ENCODE measurements at regions not wholly inside any gene's neighbourhood (a gene's known extent, or its start where the extent isn't known, plus 50 kb on each side); places are given as distances from the start of the nearest gene placed in this dataset.

- no peaks in the 10 kb centered on the region for H3K9me3 ChIP-seq (ENCODE audit: control insufficient read depth in 1 of 2, insufficient read depth in 1 of 2, low read depth in 1 of 2, low read length in 2 of 2)
- no peak overlapping the region for H3K4me3 ChIP-seq (replicated peaks in 1 of 2; ENCODE audit: low read depth in 1 of 2, low read length in 2 of 2)
- H4K20me1 ChIP-seq (ENCODE audit: insufficient read depth), result no peaks in the 10 kb centered on the region
- no peaks in the 10 kb centered on the region for H3K4me1 ChIP-seq (ENCODE audit: control insufficient read depth in 1 of 2, insufficient read depth in 2 of 2, low read length in 2 of 2)
- ChIA-PET CTCF (no interaction called here), RAD21 (ENCODE audit: low non-redundant PET in 1 of 2, low total read pairs in 2 of 2, uncharacterized antibody in 2 of 2, unreplicated experiment in 2 of 2) (no interaction called here), POLR2A (no interaction called here)
- H3K79me2 ChIP-seq (ENCODE audit: insufficient read depth, low read length), result no peaks in the 10 kb centered on the region
- TF ChIP-seq EZH2 (IDR thresholded peaks at IDR 0.05) (no peak), MAX (IDR thresholded peaks at IDR 0.05) (no peak)
- H3K4me2 ChIP-seq (ENCODE audit: low read length), result no peak overlapping the region
- DNase-seq (ENCODE audit: low read depth, low spot score) (no peak), ATAC-seq (no peak)
- H3K36me3 ChIP-seq (ENCODE audit: control insufficient read depth in 1 of 2, insufficient read depth in 2 of 2, low read length in 2 of 2), result no peaks in the 10 kb centered on the region
- H3K9me2 ChIP-seq (ENCODE audit: insufficient read depth), result no peaks in the 10 kb centered on the region
- H2AFZ ChIP-seq (ENCODE audit: low read depth, low read length, poor library complexity, severe bottlenecking), result no peak overlapping the region
- H3K27ac ChIP-seq (ENCODE audit: low read depth, low read length), result no peak overlapping the region
- no peak overlapping the region for H3K9ac ChIP-seq (ENCODE audit: low read length)
- intact Hi-C loops (cut with micrococcal nuclease), result no loop called here
- H3K27me3 ChIP-seq (ENCODE audit: insufficient read depth, low read length), result no peaks in the 10 kb centered on the region
- BruUV-seq (replicated peaks), result no TSS peak
These were observed 391.0 kb downstream of the RAP2B start for GRCh38 chr3:153552887-153553604.

DNA sequence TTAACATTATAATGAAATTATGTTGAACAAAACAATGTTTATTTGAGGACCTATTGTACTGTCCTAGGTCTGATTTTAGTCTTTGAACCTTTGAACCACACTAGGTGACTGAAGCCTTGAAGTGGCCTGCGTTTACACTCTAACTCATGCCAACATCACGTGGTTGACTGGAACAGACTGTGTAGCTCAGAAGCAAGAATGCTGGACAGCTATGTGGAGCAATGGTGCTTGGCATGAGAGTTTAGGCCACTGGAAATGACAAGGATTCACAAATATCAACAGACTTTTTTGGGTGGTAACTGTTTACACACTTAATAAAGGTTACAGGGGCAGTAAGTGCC, 391.5 kb downstream of the RAP2B start:
- CTCF ChIA-PET, result no interaction called here
- Histone ChIP-seq H3K27ac (ENCODE audit: low read depth, low read length) (no peak overlapping the region), H3K9me3 (ENCODE audit: control insufficient read depth in 1 of 2, insufficient read depth in 1 of 2, low read depth in 1 of 2, low read length in 2 of 2) (no peaks in the 10 kb centered on the region), H3K79me2 (ENCODE audit: insufficient read depth, low read length) (no peaks in the 10 kb centered on the region), H3K27me3 (ENCODE audit: insufficient read depth, low read length) (no peaks in the 10 kb centered on the region), H2AFZ (ENCODE audit: low read depth, low read length, poor library complexity, severe bottlenecking) (no peak overlapping the region), H4K20me1 (ENCODE audit: insufficient read depth) (no peaks in the 10 kb centered on the region), H3K4me1 (ENCODE audit: control insufficient read depth in 1 of 2, insufficient read depth in 2 of 2, low read length in 2 of 2) (no peaks in the 10 kb centered on the region), H3K4me2 (ENCODE audit: low read length) (no peak overlapping the region), H3K36me3 (ENCODE audit: control insufficient read depth in 1 of 2, insufficient read depth in 2 of 2, low read length in 2 of 2) (no peaks in the 10 kb centered on the region), H3K4me3 (replicated peaks in 1 of 2; ENCODE audit: low read depth in 1 of 2, low read length in 2 of 2) (no peak overlapping the region), H3K9ac (ENCODE audit: low read length) (no peak overlapping the region), H3K9me2 (ENCODE audit: insufficient read depth) (no peaks in the 10 kb centered on the region)
- no peak for DNase-seq (ENCODE audit: low read depth, low spot score)
- no peak for ATAC-seq
- POLR2A ChIA-PET, result no interaction called here
- BruUV-seq (replicated peaks), result no TSS peak
- intact Hi-C loops (cut with micrococcal nuclease), result no loop called here
- TF ChIP-seq, protein P1, sequence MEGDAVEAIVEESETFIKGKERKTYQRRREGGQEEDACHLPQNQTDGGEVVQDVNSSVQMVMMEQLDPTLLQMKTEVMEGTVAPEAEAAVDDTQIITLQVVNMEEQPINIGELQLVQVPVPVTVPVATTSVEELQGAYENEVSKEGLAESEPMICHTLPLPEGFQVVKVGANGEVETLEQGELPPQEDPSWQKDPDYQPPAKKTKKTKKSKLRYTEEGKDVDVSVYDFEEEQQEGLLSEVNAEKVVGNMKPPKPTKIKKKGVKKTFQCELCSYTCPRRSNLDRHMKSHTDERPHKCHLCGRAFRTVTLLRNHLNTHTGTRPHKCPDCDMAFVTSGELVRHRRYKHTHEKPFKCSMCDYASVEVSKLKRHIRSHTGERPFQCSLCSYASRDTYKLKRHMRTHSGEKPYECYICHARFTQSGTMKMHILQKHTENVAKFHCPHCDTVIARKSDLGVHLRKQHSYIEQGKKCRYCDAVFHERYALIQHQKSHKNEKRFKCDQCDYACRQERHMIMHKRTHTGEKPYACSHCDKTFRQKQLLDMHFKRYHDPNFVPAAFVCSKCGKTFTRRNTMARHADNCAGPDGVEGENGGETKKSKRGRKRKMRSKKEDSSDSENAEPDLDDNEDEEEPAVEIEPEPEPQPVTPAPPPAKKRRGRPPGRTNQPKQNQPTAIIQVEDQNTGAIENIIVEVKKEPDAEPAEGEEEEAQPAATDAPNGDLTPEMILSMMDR (IDR thresholded peaks at IDR 0.05 in 2 of 3, conservative IDR thresholded peaks at IDR 0.05 in 1 of 3; ENCODE audit: borderline replicate concordance in 1 of 3, insufficient read depth in 1 of 3, low read depth in 2 of 3, low read length in 2 of 3), result no peak
- TF ChIP-seq EZH2 (IDR thresholded peaks at IDR 0.05) (no peak), EZH2phosphoT487 (IDR thresholded peaks at IDR 0.05; ENCODE audit: borderline replicate concordance) (no peak), POLR2A (IDR thresholded peaks at IDR 0.05; ENCODE audit: borderline replicate concordance, extremely low read depth, insufficient read depth, insufficient read length) (no peak), ZFX (IDR thresholded peaks at IDR 0.05) (no peak), FOSL1 (IDR thresholded peaks at IDR 0.05; ENCODE audit: low read depth) (no peak), JUND (IDR thresholded peaks at IDR 0.05) (no peak), RAD21 (IDR thresholded peaks at IDR 0.05; ENCODE audit: low read depth) (no peak), SRF (IDR thresholded peaks at IDR 0.05; ENCODE audit: low read depth) (no peak), POLR2AphosphoS5 (IDR thresholded peaks at IDR 0.05; ENCODE audit: low read depth, low read length) (no peak), EGR1 (IDR thresholded peaks at IDR 0.05; ENCODE audit: low read depth) (no peak), SP1 (IDR thresholded peaks at IDR 0.05; ENCODE audit: low read depth) (no peak)
- RAD21 ChIA-PET (ENCODE audit: low non-redundant PET in 1 of 2, low total read pairs in 2 of 2, uncharacterized antibody in 2 of 2, unreplicated experiment in 2 of 2), result no interaction called here

Data from HCT116 (cell line).